GM19397 (cell line): ENCODE measurements at regions not wholly inside any gene's neighbourhood (a gene's known extent, or its start where the extent isn't known, plus 50 kb on each side); places are given as distances from the start of the nearest gene placed in this dataset.
A peak's percentile ranks its signal among the peaks of the same experiment; 100 is the strongest.

ENCODE experiments used
- ATAC-seq: cut with Tn5 transposase; IDR thresholded peaks from one replicate; pipeline ENCODE4 v1.9.1; 2021; ENCODE audit warnings: mild to moderate bottlenecking, moderate library complexity; ENCODE audit not compliant: unreplicated experiment

GRCh38 chr11:111148953-111149352 is 96.6 kb upstream of the POU2AF2 start:
- ATAC-seq = no peak

GRCh38 chr11:111148121-111148520 is 97.4 kb upstream of the POU2AF2 start:
- no peak for ATAC-seq

- no peak for ATAC-seq
These were observed 107.7 kb upstream of the POU2AF2 start for GRCh38 chr11:111137846-111138245.

DNA sequence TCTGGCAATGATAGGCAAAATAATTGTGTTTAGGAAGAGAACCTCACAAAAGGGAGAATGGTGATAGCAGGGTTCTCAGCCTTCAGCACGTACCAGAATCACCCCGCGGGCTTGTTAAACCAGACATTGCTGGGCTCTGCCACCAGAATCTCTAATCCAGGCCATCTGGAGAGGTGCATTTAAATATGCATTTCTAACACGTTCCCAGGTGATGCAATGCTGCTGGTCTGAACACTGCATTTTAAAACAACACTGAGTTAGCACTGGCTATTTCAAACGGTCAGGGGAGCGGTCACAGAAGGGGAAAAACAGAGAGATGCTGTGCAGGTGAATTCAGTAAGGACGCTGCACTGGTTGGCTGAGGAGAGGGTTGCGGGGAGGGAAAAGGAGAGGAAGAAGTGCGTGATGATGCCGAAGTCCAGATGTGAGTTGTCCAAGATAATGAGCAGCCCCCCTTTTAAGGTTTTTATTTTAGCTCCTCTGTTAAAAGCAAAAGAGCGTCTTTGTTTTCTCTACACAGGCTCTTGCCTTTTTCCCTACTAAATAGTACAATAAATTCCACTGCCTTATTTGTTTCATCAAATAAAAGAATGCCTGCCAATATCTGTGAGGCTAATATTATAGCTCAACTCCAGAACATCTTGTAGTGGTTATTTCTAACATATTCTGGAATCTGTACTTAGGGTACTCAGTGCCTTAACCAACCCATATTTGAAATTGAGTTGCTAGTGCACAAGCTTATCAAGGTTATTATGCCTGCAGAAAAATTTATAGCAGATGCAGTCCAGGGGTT is 109.6 kb upstream of the POU2AF2 start:
- no peak for ATAC-seq

GRCh38 chr11:111135101-111135500 is 110.4 kb upstream of the POU2AF2 start:
- no peak for ATAC-seq

DNA sequence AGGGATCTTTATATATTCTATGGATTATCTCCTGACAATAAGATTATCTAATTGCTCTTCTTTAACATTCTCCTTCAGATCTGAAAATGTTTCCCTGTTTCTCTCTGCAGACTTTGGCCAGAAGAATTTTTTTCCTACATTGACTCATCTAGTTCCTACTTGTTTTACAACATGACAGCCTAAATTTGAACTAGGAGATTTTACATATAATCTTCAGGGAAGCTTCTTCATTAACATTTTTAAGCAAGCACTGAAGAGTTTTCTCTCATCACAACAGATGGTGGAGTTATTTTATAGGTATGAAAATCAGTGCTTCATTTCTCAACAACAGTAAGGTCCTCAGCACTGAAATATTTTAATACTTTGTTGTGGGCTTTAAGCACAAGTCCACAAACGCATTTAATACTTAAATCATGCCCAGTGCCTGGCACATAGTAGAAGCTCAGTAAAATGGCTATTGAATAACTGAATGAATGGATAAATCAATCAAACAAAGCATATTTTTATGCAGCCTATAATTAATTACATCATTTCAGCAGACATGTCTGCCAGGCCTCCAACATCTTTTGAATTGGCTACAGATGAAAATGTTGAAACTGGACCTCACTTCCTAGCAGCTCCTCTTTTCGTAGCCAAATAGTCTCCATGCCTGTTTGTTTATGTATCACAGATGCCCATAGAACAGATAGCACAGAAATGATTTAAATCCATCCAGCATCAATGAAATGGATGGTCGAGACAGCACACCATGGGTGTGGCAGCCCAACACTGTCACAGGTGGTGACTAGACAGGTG is 117.3 kb upstream of the POU2AF2 start:
- ATAC-seq = no peak

DNA sequence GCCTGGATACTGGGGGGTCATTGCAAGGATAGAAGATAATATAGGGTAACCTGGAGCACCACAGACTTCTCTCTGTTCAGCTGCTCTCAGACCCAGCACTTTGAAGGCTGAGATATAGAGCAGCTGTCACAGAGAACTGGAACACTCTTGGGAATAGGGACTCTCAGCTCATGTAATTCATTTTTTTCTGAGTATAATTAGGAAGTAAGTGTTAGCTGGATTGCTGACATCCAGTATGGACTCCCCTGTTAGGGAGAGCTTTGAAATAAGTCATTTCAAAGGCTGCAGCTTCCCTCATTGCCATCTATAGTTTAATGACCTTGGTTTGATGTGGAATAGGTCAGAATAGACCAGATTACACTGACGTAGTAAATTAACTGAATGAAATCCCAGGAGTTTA is 120.8 kb upstream of the POU2AF2 start:
- ATAC-seq = no peak

- ATAC-seq = peak; percentile 65
These were observed 121.8 kb upstream of the POU2AF2 start for GRCh38 chr11:111123463-111124398.

- no peak for ATAC-seq
These were observed 124.7 kb upstream of the POU2AF2 start for GRCh38 chr11:111120696-111121302.

DNA sequence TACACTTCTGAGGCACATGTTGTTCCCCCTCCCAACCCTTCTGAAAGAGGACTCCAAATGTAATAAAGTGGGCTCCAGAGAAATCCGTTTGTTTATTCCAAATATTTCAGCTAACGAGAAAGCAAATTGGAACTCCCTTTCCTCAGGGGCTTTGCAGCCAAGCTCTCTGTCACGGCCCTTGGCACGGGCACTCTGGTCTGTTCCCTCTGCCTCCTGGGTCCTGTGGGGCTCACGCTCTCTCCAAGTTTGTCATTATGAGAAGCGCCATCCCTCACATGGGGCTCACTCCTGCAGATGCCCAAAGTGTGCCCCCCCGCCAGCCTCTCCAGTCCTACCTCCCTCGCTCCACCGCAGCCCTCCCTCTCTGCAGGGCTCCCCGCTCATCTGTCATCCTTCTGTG is 125.4 kb upstream of the POU2AF2 start:
- ATAC-seq = no peak

DNA sequence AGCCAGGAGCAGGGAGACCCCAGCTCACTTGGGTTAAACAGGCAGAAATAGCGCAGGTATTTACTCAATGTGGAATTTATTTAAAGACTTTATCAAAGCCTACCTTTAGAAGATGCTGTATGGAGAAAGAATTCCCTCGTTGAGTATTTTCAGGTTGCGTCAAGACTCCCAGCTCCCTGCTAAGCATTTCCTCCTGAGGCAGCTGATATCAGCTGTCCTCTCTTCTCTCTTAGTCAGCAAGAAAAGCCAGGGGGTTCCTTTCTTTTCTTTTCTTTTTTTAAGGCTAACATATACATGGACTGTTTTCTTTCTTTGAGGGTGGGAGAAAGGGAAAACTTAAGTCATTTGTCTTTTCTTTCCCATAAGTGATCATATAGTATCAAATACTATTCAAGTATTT is 125.8 kb upstream of the POU2AF2 start:
- no peak for ATAC-seq

- peak; percentile 69 for ATAC-seq
These were observed 129.6 kb upstream of the POU2AF2 start for GRCh38 chr11:111115890-111116289.

DNA sequence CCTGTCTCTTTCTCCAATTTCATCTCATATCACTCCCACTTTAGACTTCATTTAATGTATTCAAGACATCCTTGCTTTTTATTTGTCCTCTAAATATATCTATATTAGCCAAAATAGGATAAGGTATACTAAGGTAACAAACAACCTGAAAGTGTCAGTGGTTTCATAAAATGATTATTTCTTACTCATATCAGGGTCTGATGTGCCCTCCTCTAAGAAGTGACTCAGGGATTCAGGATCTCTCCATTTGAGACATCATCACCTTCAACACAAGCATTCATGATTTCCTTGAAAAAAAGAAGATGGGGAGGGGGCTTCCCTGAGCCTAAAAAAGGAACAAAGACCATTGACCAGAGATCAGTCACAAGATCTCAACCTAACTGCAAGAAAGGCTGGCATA is 131.4 kb upstream of the POU2AF2 start:
- no peak for ATAC-seq

DNA sequence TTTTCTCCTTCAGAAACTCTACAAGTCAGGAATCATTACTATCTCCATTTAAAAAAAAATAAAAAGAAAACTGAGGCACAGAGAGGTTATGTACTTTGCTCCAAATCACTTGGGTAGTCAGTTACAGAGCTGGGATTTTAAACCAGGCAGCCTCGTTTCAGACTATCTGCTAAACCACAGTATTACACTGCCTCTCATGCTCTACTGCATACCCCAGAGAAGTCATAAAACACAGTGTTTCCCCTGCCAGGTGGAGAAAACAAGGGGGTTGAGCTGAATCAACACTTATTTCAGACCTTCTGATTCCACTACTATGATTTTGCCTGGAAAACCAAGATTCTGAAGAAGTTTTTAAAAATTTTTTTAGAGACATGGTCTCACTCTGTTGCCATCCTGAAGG is 132.9 kb upstream of the POU2AF2 start:
- ATAC-seq = no peak

DNA sequence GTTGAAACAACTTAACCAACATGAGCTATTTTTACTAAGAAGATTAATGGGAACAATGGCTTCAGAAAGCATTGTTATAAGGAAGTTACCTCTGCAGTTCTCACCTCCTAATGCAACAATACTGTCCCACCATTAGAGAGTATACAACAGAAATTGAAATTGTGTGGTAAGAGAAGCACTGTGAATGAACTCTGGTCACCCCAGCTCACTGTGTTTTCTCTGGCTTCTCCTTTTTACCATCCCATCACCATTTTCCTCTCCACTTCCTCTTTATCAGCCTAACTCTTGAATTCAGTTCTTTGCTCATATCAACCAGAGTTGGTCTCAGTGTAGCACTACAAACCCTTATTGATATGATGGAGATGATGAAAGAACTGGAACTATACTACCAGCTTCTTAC is 138.0 kb upstream of the POU2AF2 start:
- ATAC-seq = no peak

GRCh38 chr11:111106641-111107040 is 138.9 kb upstream of the POU2AF2 start:
- ATAC-seq = no peak

- ATAC-seq = no peak
These were observed 140.0 kb upstream of the POU2AF2 start for GRCh38 chr11:111105566-111105965.

DNA sequence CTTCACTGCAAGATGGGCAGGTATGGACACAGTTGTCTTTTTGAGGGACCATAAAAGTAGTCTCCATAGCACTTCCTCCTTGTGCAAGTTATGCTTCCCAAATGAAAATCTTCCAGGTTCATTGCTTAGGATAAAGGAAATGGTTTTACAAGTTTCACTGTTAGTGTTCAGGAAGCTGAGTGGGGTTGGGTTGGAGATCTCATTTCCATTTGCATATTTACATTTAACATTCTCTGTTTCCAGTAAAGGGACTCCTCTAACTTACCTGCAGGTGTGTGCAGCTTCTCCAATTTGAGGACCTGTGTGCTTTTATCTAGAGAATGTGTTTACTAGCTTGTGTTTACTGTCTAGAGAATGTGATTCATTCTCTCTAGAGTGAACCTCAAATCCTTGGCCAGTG is 141.3 kb upstream of the POU2AF2 start:
- ATAC-seq = no peak

DNA sequence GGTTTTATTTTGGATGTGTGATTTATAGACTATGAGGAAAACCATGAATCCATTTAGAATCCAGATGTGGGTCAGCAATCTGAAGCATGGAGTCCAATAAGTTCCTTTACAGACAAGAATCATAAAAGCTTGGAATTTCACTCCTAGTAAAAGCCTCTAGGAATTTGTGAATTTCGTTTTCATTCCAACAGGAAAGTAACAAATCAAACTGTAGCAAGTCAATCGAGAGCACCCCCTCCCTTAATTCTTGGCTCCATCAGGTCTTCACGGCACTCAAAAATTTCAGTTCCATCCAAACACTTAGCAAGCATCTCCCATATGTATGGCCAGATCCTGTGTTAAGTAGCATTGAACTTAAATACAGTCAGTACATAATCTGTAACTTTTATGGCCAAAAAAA is 143.6 kb upstream of the POU2AF2 start:
- no peak for ATAC-seq

DNA sequence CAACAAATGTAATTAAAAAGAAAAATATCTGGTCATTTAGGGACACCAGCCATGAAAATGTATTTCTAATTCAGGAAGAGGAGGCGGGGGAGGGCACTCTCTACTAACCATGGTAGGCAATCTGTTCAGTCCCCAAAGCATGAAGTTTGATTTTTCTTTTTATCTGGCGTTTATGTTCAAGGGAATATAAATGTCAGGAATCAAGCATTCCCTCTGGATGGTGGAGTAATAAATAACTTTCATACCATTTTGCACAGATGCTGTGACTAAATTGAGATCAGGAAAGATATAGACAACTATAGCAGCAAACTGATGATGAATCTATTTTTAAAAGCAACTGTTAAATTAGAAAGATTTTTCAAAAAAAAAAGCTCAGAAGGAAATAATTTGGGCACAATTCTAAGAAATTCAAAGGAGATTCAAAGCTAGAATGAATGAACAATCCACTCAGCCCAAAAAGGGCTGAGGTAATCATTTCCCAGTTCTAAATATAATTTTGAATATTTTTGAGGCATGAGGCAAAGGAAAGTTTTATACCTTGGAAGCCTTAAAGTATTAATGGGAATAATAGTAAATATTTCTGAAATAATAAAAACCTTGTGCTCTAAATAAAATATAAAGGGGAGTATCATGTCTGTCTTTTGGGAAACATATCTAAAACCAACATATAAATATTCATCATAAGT is 146.4 kb upstream of the POU2AF2 start:
- ATAC-seq = no peak
